Activated T-cell treated with anti-CD3 and anti-CD28 coated beads, Interleukin-2, amount 50 U/mL, for 24 hours (primary cell): ENCODE measurements at regions not wholly inside any gene's neighbourhood (a gene's known extent, or its start where the extent isn't known, plus 50 kb on each side); places are given as distances from the start of the nearest gene placed in this dataset.

Experiments used
- DNase-seq: peaks from one replicate; pipeline ENCODE4 v3.0.0-alpha.2; 2020
- H3K27ac Mint-ChIP-seq: 2 replicates; pipeline ENCODE4 v1.8.0; 2020; ENCODE audit warnings: mild to moderate bottlenecking, mixed read lengths
- H3K27me3 Mint-ChIP-seq: 2 replicates; pipeline ENCODE4 v1.8.0; 2020; ENCODE audit warnings: mixed read lengths
- H3K36me3 Mint-ChIP-seq: 2 replicates; pipeline ENCODE4 v1.8.0; 2020; ENCODE audit warnings: low read depth, mixed read lengths
- H3K4me1 Mint-ChIP-seq: 2 replicates; pipeline ENCODE4 v1.8.0; 2020; ENCODE audit warnings: low read depth, mixed read lengths
- H3K4me3 Mint-ChIP-seq: 2 replicates; pipeline ENCODE4 v1.8.0; 2020; ENCODE audit warnings: mild to moderate bottlenecking, moderate library complexity, mixed read lengths
- H3K9me3 Mint-ChIP-seq: 2 replicates; pipeline ENCODE4 v1.8.0; 2020; ENCODE audit warnings: mixed read lengths

DNA sequence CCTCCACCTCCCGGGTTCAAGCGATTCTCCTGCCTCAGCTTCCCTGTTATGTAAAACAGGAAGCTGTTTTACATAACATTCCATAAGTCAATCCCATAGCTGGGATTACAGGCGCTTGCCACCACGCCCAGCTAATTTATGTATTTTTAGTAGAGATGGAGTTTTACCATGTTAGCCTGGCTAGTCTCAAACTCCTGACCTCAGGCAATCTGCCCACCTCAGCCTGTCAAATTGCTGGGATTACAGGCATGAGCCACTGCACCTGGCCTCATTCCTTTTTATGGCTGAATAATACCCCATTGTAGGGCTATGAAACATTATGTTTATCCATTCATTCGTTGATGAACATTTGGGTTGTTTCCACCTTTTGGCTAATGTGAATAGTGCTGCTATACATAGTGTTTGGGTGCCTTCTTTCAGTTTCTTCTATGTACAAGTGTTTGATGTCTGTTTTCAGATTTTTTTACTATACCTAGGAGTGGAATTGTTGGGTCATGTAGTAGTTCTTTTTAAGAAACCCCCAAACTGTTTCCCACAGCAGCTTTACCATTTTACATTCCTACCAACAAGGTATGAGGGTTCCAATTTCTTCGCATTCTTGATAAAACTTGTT, 138.7 kb upstream of the COL21A1 start:
- Mint-ChIP-seq H3K27ac (no peak overlapping the region), H3K4me3 (no peak overlapping the region), H3K27me3 (peaks cover 2% of the 10 kb centered on the region), H3K4me1 (no peaks in the 10 kb centered on the region), H3K36me3 (no peaks in the 10 kb centered on the region), H3K9me3 (peaks cover 8% of the 10 kb centered on the region)
- DNase-seq = no peak

DNA sequence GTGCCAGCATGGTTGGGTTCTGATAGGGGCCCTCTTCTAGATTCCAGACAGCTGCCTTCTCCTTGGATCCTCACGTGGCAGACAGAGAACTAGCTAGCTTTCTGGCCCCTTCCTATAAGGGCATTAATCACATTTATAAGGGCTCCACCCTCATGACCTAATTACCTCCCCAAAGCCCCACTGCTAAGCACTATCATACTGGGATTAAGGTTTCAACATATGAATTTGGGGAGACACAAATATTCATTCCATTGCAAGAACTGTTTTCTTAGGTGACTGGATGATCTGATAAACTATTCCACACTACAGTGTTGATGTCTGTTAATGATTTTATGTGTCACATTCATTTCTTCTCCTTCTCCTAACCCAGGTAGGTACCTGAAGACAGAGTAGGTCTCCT, 135.8 kb upstream of the COL21A1 start:
- H3K27ac Mint-ChIP-seq = no peak overlapping the region

GRCh38 chr6:56382416-56382940, 135.1 kb upstream of the COL21A1 start:
- peaks cover 2% of the 10 kb centered on the region for H3K27me3 Mint-ChIP-seq
- H3K27ac Mint-ChIP-seq = no peak overlapping the region
- no peaks in the 10 kb centered on the region for H3K9me3 Mint-ChIP-seq
- H3K4me3 Mint-ChIP-seq = no peak overlapping the region
- DNase-seq = no peak
- H3K36me3 Mint-ChIP-seq = no peaks in the 10 kb centered on the region
- H3K4me1 Mint-ChIP-seq = no peaks in the 10 kb centered on the region

More for the DNA sequence above, 135.8 kb upstream of the COL21A1 start:
- no peak overlapping the region for H3K4me3 Mint-ChIP-seq
- DNase-seq = no peak
- no peaks in the 10 kb centered on the region for H3K9me3 Mint-ChIP-seq
- no peaks in the 10 kb centered on the region for H3K36me3 Mint-ChIP-seq
- no peaks in the 10 kb centered on the region for H3K4me1 Mint-ChIP-seq
- peaks cover 2% of the 10 kb centered on the region for H3K27me3 Mint-ChIP-seq

DNA sequence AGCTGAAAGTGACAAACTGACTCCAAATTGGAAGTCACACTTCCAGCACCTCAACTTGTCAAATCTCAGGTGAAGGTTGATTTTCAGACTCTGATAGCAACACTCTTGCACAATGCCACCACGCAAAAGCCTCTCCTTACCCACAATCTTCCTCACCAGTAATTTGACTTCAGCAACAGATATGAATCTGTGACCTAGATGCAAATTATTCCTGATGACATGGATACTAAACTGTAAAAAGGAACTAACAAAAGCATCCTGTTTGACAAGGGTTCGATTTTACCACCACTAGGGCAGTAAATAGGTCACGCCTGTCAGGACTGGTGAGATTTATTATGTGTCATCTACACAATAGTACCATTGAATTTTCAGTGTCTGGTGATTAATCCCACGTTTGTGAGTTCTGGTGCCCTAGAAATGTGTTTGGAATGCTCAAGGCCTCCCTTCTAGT, 134.4 kb upstream of the COL21A1 start:
- Mint-ChIP-seq H3K36me3 (no peaks in the 10 kb centered on the region), H3K27me3 (peaks cover 2% of the 10 kb centered on the region), H3K27ac (no peak overlapping the region), H3K4me1 (no peaks in the 10 kb centered on the region), H3K9me3 (no peaks in the 10 kb centered on the region), H3K4me3 (no peak overlapping the region)
- no peak for DNase-seq

DNA sequence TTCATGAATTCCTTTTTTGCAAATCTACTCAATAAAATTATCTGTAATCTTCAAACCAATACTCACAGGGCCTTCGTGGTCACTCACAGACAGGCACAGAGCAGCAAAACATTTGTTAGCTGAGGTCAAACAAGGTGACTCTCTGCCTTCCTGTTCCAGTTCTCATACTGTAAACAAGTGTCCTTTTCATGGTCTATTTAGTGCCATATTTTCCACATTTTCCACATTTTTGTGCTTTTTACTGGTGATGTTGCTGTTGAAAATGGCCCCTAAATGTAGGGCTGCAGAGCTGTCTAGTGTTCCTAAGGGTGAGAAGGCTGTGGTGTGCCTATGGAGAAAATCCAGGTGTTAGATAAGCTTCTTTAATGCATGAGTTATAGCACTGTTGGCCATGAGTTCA, 133.1 kb upstream of the COL21A1 start:
- H3K4me3 Mint-ChIP-seq = no peak overlapping the region
- H3K27ac Mint-ChIP-seq = no peak overlapping the region
- H3K27me3 Mint-ChIP-seq = no peaks in the 10 kb centered on the region
- H3K4me1 Mint-ChIP-seq = no peaks in the 10 kb centered on the region
- H3K36me3 Mint-ChIP-seq = no peaks in the 10 kb centered on the region
- no peak for DNase-seq
- no peaks in the 10 kb centered on the region for H3K9me3 Mint-ChIP-seq

DNA sequence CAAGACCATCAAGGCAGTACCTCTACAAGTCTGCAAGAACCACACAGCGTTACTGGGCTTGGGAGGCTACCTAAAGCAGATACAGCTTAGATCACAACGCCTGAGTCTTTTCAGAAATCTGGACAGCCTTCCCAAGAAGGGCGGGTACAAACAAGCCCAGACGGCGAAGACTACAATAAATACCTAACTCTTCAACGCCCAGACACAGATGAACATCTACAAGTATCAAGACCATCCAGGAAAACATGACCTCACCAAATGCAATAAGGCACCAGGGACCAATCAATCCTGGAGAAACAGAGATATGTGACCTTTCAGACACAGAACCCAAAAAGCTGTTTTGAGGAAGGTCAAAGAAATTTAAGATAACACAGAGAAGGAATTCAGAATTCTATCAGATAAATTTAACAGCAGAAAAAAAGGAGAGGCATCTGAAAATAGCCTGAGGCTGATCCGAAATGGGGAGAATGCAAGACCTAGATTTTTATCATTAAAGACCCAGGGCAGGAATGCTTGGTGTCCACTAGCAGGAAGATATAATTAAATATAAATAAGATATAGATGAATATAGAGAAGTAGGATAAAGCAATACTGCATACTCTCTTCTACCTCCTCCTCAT, 131.7 kb upstream of the COL21A1 start:
- Mint-ChIP-seq H3K4me1 (no peaks in the 10 kb centered on the region), H3K27me3 (no peaks in the 10 kb centered on the region), H3K9me3 (no peaks in the 10 kb centered on the region), H3K27ac (no peak overlapping the region), H3K4me3 (no peak overlapping the region), H3K36me3 (no peaks in the 10 kb centered on the region)
- no peak for DNase-seq

- DNase-seq = no peak
- Mint-ChIP-seq H3K36me3 (no peaks in the 10 kb centered on the region), H3K27me3 (no peaks in the 10 kb centered on the region), H3K4me1 (no peaks in the 10 kb centered on the region), H3K9me3 (no peaks in the 10 kb centered on the region), H3K4me3 (no peak overlapping the region), H3K27ac (no peak overlapping the region)
These were observed 131.1 kb upstream of the COL21A1 start for GRCh38 chr6:56378507-56378906.

GRCh38 chr6:56377295-56377694, 129.9 kb upstream of the COL21A1 start:
- Mint-ChIP-seq H3K9me3 (no peaks in the 10 kb centered on the region), H3K4me1 (no peaks in the 10 kb centered on the region), H3K36me3 (no peaks in the 10 kb centered on the region), H3K27ac (no peak overlapping the region), H3K27me3 (no peaks in the 10 kb centered on the region), H3K4me3 (no peak overlapping the region)
- no peak for DNase-seq

- no peaks in the 10 kb centered on the region for H3K36me3 Mint-ChIP-seq
- H3K27ac Mint-ChIP-seq = no peak overlapping the region
- DNase-seq = no peak
- no peaks in the 10 kb centered on the region for H3K27me3 Mint-ChIP-seq
- no peak overlapping the region for H3K4me3 Mint-ChIP-seq
- peaks cover 3% of the 10 kb centered on the region for H3K4me1 Mint-ChIP-seq
- H3K9me3 Mint-ChIP-seq = no peaks in the 10 kb centered on the region
These were observed 128.4 kb upstream of the COL21A1 start for GRCh38 chr6:56375806-56376205.

GRCh38 chr6:56374841-56375369, 127.5 kb upstream of the COL21A1 start:
- H3K9me3 Mint-ChIP-seq = no peaks in the 10 kb centered on the region
- no peaks in the 10 kb centered on the region for H3K27me3 Mint-ChIP-seq
- H3K27ac Mint-ChIP-seq = no peak overlapping the region
- peaks cover 9% of the 10 kb centered on the region for H3K4me1 Mint-ChIP-seq
- no peaks in the 10 kb centered on the region for H3K36me3 Mint-ChIP-seq
- no peak for DNase-seq
- no peak overlapping the region for H3K4me3 Mint-ChIP-seq

- no peak for DNase-seq
- Mint-ChIP-seq H3K4me1 (peaks cover 9% of the 10 kb centered on the region), H3K4me3 (no peak overlapping the region), H3K36me3 (no peaks in the 10 kb centered on the region), H3K9me3 (no peaks in the 10 kb centered on the region), H3K27me3 (no peaks in the 10 kb centered on the region), H3K27ac (no peak overlapping the region)
These were observed 125.1 kb upstream of the COL21A1 start for GRCh38 chr6:56372406-56372995.

DNA sequence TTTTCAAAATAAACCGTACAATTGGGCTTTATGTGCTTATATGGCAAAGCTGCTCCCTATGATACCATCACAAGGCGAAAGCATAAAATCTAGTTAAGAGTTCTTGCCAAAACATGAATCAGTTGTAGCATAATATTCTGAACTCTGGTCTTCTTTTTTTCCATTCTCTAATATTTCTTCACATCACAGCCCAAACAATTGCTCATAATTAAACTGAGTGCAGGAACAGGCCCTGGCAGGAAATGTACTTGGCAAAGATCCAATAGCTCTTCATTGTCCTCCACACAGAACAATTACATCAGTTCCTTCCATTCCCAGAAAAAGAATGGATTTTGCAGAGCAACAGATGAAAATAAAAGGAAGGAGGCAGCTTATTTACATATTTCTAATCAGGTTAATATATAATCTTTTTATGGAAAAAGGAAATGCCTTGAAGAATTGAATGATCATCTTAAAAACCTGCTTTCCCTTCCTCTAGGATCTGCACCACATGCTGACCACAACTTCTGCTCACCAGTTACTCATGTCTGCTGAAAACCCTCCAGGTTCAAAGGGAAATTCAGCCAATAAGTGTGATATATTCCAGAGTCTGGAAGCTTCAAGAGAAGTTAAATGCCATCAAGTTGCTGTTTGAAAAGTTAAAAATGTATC, 123.3 kb upstream of the COL21A1 start:
- Mint-ChIP-seq H3K27ac (no peak overlapping the region), H3K4me1 (peaks cover 9% of the 10 kb centered on the region)
- no peak for DNase-seq

DNA sequence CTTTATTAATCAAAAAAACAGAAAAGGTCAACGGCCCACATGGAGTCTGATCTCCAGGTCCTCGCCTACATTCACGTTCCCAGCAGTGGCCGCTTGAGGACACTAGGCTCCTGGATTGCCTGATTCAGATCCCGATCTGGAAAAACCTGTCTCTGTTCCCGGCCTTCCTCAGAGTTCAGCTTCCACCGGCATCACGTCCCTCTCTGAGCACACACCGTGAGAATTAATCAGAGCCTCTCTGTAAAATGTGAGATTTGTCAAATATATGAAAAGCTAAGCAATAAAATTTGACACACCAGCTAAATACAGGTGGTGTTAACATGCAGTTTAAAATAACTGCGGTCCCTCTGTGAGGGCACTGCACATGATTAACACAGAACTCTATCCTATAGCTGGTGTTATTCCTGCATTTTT, 122.8 kb upstream of the COL21A1 start:
- Mint-ChIP-seq H3K4me3 (no peak overlapping the region), H3K4me1 (peaks cover 9% of the 10 kb centered on the region), H3K27me3 (no peaks in the 10 kb centered on the region), H3K36me3 (no peaks in the 10 kb centered on the region), H3K9me3 (no peaks in the 10 kb centered on the region), H3K27ac (no peak overlapping the region)
- no peak for DNase-seq

More for the DNA sequence above, 123.3 kb upstream of the COL21A1 start:
- H3K9me3 Mint-ChIP-seq = no peaks in the 10 kb centered on the region
- no peaks in the 10 kb centered on the region for H3K27me3 Mint-ChIP-seq
- H3K36me3 Mint-ChIP-seq = no peaks in the 10 kb centered on the region
- no peak overlapping the region for H3K4me3 Mint-ChIP-seq

DNA sequence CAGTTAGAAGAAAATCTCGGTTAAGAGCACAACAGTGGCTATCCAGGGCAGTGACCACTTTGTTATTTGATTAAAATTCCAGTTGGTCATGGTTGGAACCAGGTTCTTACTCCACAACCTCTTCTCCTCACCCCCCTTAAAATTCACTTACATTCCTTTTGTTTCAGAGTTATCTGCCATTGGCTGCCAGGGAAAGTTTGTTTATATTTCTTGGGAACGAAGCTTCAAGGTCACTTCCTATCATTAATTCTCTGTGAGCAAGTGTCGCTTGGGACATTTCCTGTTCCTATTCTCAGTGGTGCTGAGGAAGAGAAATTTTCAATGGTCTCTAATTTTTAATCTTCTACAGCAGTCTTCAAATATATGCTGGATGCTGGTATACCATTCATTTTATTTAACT, 121.1 kb upstream of the COL21A1 start:
- H3K27me3 Mint-ChIP-seq = no peaks in the 10 kb centered on the region
- no peaks in the 10 kb centered on the region for H3K36me3 Mint-ChIP-seq
- no peaks in the 10 kb centered on the region for H3K9me3 Mint-ChIP-seq
- H3K27ac Mint-ChIP-seq = no peak overlapping the region
- no peak for DNase-seq
- peaks cover 9% of the 10 kb centered on the region for H3K4me1 Mint-ChIP-seq
- no peak overlapping the region for H3K4me3 Mint-ChIP-seq
